Endothelial cell (in vitro differentiated cells): ENCODE measurements at regions not wholly inside any gene's neighbourhood (a gene's known extent, or its start where the extent isn't known, plus 50 kb on each side); places are given as distances from the start of the nearest gene placed in this dataset.

Experiments used
- DNase-seq: peaks from one replicate; pipeline ENCODE4 v3.0.0; 2021; ENCODE audit warnings: low spot score
- H3K27ac Mint-ChIP-seq: one replicate; pipeline ENCODE4 v1.8.0; 2021; ENCODE audit warnings: mixed read lengths, inconsistent platforms; ENCODE audit not compliant: unreplicated experiment
- H3K27me3 Mint-ChIP-seq: one replicate; pipeline ENCODE4 v1.8.0; 2021; ENCODE audit warnings: mild to moderate bottlenecking, moderate library complexity, mixed read lengths, inconsistent platforms; ENCODE audit not compliant: unreplicated experiment
- H3K36me3 Mint-ChIP-seq: one replicate; pipeline ENCODE4 v1.8.0; 2021; ENCODE audit warnings: mild to moderate bottlenecking, low read depth, mixed read lengths, inconsistent platforms; ENCODE audit not compliant: unreplicated experiment
- H3K4me1 Mint-ChIP-seq: one replicate; pipeline ENCODE4 v1.8.0; 2021; ENCODE audit warnings: mild to moderate bottlenecking, mixed read lengths, inconsistent platforms; ENCODE audit not compliant: unreplicated experiment
- H3K4me3 Mint-ChIP-seq: one replicate; pipeline ENCODE4 v1.8.0; 2021; ENCODE audit warnings: mild to moderate bottlenecking, mixed read lengths, inconsistent platforms; ENCODE audit not compliant: unreplicated experiment
- H3K9me3 Mint-ChIP-seq: one replicate; pipeline ENCODE4 v1.8.0; 2021; ENCODE audit warnings: mixed read lengths, inconsistent platforms; ENCODE audit not compliant: unreplicated experiment
- CTCF ChIP-seq: fragments of 200-600 bp; sonication (generic); IDR thresholded peaks from one replicate; pipeline ENCODE4 v1.5.0; 2021; ENCODE audit warnings: antibody characterized with exemption; ENCODE audit not compliant: unreplicated experiment

DNA sequence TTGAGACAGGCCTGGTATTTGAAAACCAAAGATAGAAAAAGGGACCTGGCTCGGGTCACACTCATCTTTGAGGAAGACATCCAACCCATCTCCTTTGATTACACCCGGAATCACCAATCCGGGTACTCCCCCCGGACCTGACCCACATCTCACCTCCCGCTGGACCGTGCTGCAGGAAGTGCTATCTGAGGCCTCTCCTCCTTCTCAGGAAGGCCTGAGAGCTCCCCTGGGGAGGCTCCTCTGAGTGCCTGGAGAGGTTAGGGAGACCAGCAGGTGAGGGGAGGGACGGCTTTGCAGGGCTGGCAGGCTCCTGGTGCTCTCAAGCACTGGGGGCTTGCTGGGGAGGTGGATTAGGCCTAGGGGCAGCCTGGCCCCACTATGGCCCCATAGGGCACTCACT lies 170.9 kb downstream of the ACKR3 start:
- no peaks in the 10 kb centered on the region for H3K36me3 Mint-ChIP-seq
- DNase-seq = no peak
- H3K4me3 Mint-ChIP-seq = no peak overlapping the region
- TF ChIP-seq CTCF = no peak
- H3K4me1 Mint-ChIP-seq = peaks cover 27% of the 10 kb centered on the region
- no peak overlapping the region for H3K27ac Mint-ChIP-seq
- H3K9me3 Mint-ChIP-seq = no peaks in the 10 kb centered on the region
- H3K27me3 Mint-ChIP-seq = no peaks in the 10 kb centered on the region

DNA sequence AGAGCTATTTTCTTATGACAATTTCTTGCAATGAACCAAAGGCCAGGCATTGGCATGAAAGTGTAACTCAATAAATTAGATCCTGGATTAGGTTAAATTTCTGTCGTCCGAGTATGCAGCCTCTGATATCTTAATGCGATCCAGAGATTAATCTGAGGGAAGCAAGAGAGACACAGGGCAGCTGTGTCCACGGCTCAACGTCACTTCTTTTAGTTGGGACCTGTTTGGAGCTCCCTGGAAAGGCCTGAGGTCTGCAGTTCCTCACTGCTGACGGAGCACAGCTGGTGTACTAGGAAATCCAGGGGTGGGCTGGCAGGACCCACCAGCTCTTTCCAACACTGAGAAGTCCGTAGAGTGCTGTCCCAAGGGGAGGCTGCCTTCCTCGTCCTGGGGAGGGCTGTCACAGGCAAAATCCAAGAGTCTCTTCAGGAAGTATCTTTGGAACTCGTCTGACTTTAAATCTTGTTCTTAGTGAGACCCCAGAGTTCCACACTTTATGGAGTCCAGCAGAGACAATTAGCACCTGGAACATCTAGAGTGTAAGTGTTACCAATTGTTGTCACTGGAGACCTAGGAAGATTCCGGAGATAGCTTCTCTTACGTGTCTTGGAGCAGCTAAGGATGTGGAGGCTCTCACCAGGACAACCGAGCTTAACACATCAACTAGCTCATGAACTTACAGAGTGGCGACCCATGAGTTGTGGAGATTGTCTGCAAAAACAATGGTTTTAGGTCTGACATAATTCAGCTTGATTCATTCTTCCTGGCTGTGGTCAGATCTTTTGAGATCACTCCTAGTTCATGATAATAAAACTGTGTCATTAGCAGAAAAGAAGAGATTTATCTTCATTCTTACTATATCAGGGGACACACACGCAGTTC lies 173.7 kb downstream of the ACKR3 start:
- H3K27me3 Mint-ChIP-seq = no peaks in the 10 kb centered on the region
- no peak overlapping the region for H3K27ac Mint-ChIP-seq
- no peaks in the 10 kb centered on the region for H3K36me3 Mint-ChIP-seq
- H3K4me1 Mint-ChIP-seq = peaks cover 32% of the 10 kb centered on the region
- no peak for DNase-seq
- no peak overlapping the region for H3K4me3 Mint-ChIP-seq
- TF ChIP-seq CTCF = no peak
- H3K9me3 Mint-ChIP-seq = no peaks in the 10 kb centered on the region

DNA sequence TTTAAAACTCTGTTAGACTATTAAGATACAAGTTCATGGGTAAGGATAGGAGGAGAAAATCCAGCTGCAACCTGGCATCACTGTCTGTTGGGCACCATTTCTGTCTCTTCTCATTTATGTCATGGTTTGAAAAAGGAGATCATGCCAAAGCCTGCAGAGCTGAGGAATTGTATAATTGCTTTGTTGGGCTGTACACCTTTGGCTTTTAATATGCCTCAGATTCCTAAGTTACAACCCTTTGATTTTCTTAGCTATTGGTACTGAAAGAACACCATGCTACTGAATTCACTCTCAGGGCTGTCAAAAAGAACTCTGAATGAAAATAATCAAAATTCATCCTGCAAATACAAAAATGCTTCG lies 174.3 kb downstream of the ACKR3 start:
- Mint-ChIP-seq H3K9me3 (no peaks in the 10 kb centered on the region), H3K27ac (no peak overlapping the region), H3K27me3 (no peaks in the 10 kb centered on the region), H3K36me3 (no peaks in the 10 kb centered on the region), H3K4me3 (no peak overlapping the region), H3K4me1 (peaks cover 35% of the 10 kb centered on the region)
- DNase-seq = no peak
- no peak for TF ChIP-seq CTCF

GRCh38 chr2:236744281-236744705 lies 174.7 kb downstream of the ACKR3 start:
- TF ChIP-seq CTCF = no peak

GRCh38 chr2:236744716-236745115 lies 175.1 kb downstream of the ACKR3 start:
- TF ChIP-seq CTCF = no peak
- Mint-ChIP-seq H3K36me3 (peaks cover 3% of the 10 kb centered on the region), H3K9me3 (no peaks in the 10 kb centered on the region), H3K27ac (no peak overlapping the region), H3K4me1 (peaks cover 37% of the 10 kb centered on the region), H3K27me3 (no peaks in the 10 kb centered on the region), H3K4me3 (no peak overlapping the region)
- no peak for DNase-seq

More at GRCh38 chr2:236744281-236744705, 174.7 kb downstream of the ACKR3 start:
- DNase-seq = no peak
- H3K36me3 Mint-ChIP-seq = peaks cover 1% of the 10 kb centered on the region
- no peaks in the 10 kb centered on the region for H3K9me3 Mint-ChIP-seq
- no peak overlapping the region for H3K4me3 Mint-ChIP-seq
- peaks cover 35% of the 10 kb centered on the region for H3K4me1 Mint-ChIP-seq
- no peaks in the 10 kb centered on the region for H3K27me3 Mint-ChIP-seq
- H3K27ac Mint-ChIP-seq = no peak overlapping the region
